ENCODE measurements at regions not wholly inside any gene's neighbourhood (a gene's known extent, or its start where the extent isn't known, plus 50 kb on each side); places are given as distances from the start of the nearest gene placed in this dataset.

- no peak for DNase-seq
These were observed 118.9 kb downstream of the IRS1 start for GRCh38 chr2:226680719-226681118.

GRCh38 chr2:226679389-226680065 lies 120.1 kb downstream of the IRS1 start:
- peak; percentile 10 for DNase-seq

GRCh38 chr2:226678422-226678821 lies 121.2 kb downstream of the IRS1 start:
- no peak for DNase-seq

- DNase-seq, result no peak
These were observed 122.5 kb downstream of the IRS1 start for GRCh38 chr2:226677080-226677479.

GRCh38 chr2:226676618-226677017 lies 123.0 kb downstream of the IRS1 start:
- no peak for DNase-seq

- DNase-seq, result no peak
These were observed 125.5 kb downstream of the IRS1 start for GRCh38 chr2:226674123-226674522.

- no peak for DNase-seq
These were observed 126.3 kb downstream of the IRS1 start for GRCh38 chr2:226673314-226673723.

- peak; percentile 81 for DNase-seq
These were observed 128.4 kb downstream of the IRS1 start for GRCh38 chr2:226671141-226671676.

GRCh38 chr2:226669905-226670304 lies 129.7 kb downstream of the IRS1 start:
- DNase-seq, result no peak

- DNase-seq, result no peak
These were observed 130.4 kb downstream of the IRS1 start for GRCh38 chr2:226669249-226669648.

GRCh38 chr2:226667736-226668135 lies 131.9 kb downstream of the IRS1 start:
- DNase-seq, result no peak

GRCh38 chr2:226665306-226665831 lies 134.3 kb downstream of the IRS1 start:
- no peak for DNase-seq

- DNase-seq, result no peak
These were observed 135.0 kb downstream of the IRS1 start for GRCh38 chr2:226664661-226665060.

- DNase-seq, result no peak
These were observed 135.5 kb downstream of the IRS1 start for GRCh38 chr2:226664140-226664539.

- DNase-seq, result no peak
These were observed 137.7 kb downstream of the IRS1 start for GRCh38 chr2:226661789-226662545.

- peak; percentile 85 for DNase-seq
These were observed 139.1 kb downstream of the IRS1 start for GRCh38 chr2:226660526-226660925.

- DNase-seq, result no peak
These were observed 139.5 kb downstream of the IRS1 start for GRCh38 chr2:226660124-226660523.

- no peak for DNase-seq
These were observed 140.2 kb downstream of the IRS1 start for GRCh38 chr2:226659410-226659809.

GRCh38 chr2:226658555-226658954 lies 141.1 kb downstream of the IRS1 start:
- no peak for DNase-seq

- no peak for DNase-seq
These were observed 142.1 kb downstream of the IRS1 start for GRCh38 chr2:226657340-226658053.

- DNase-seq, result no peak
These were observed 143.3 kb downstream of the IRS1 start for GRCh38 chr2:226656367-226656766.

GRCh38 chr2:226655871-226656270 lies 143.7 kb downstream of the IRS1 start:
- no peak for DNase-seq
